K562 (cell line): ENCODE measurements at regions not wholly inside any gene's neighbourhood (a gene's known extent, or its start where the extent isn't known, plus 50 kb on each side); places are given as distances from the start of the nearest gene placed in this dataset.

ENCODE experiments used
- ATAC-seq: fragments of 200-7000 bp; cut with Tn5 transposase; 3 replicates; pipeline ENCODE4 v1.9.1; 2020; ENCODE audit warnings: moderate library complexity
- BruUV-seq: library from RNA; stranded (reverse); fragments of 400-500 nt; replicated peaks from 2 replicates; lab custom pipeline; 2021; lab: Mats Ljungman, UMichigan
- CTCF ChIA-PET: fragments of 300-600 bp; formaldehyde crosslinking; extraction: SDS; loops from one replicate; lab custom pipeline; 2021; ENCODE audit warnings: low intra/inter-chr PET ratio; lab: Yijun Ruan, JAX
- POLR2A ChIA-PET: fragments of 300-600, 350-650 bp; sonication (Branson Sonifier 250); formaldehyde crosslinking; extraction: SDS; loops from one replicate; lab custom pipeline; 2021; ENCODE audit warnings: antibody characterized with exemption, inconsistent platforms; lab: Yijun Ruan, JAX
- DNase-seq, 4 experiments: peaks; one replicate each; pipeline versions ENCODE4 v3.0.0 to v3.0.0-alpha.2; 2011 to 2018; ENCODE audit warnings: low spot score in 3 of 4, mixed read lengths in 3 of 4; ENCODE audit errors: extremely low read depth in 1 of 4
- FAIRE-seq: peaks from 2 replicates; lab custom pipeline; 2011; peaks lifted over from hg19 to GRCh38; lab: Jason Lieb, UNC
- H2AFZ ChIP-seq: 2 replicates; pipeline ENCODE4 v1.6.0; 2011; ENCODE audit warnings: low read depth, low read length, control low read depth, inconsistent platforms
- H3K27ac ChIP-seq: fragments of 200-600 bp; 3 replicates; pipeline ENCODE4 v1.8.0; 2011; ENCODE audit warnings: low read depth, mild to moderate bottlenecking, control low read depth, inconsistent platforms, low read length, moderate library complexity, mixed read lengths; ENCODE audit errors: extremely low read depth
- H3K27me3 ChIP-seq, 2 experiments: fragments of 300-600 bp in 1 of 2; 2 replicates in 1 of 2; 3 replicates in 1 of 2; pipeline versions ENCODE4 v1.6.0 to v1.8.0; 2011; ENCODE audit warnings: inconsistent platforms in 2 of 2, low read length in 2 of 2, mild to moderate bottlenecking in 1 of 2, mixed read lengths in 1 of 2, moderate library complexity in 1 of 2; ENCODE audit not compliant: control insufficient read depth in 2 of 2, insufficient read depth in 2 of 2
- H3K36me3 ChIP-seq: fragments of 300-600 bp; 3 replicates; pipeline ENCODE4 v1.8.0; 2011; ENCODE audit warnings: mild to moderate bottlenecking, low read length, inconsistent platforms; ENCODE audit not compliant: control insufficient read depth, insufficient read depth
- H3K4me1 ChIP-seq, 2 experiments: fragments of 200-600 bp in 1 of 2; replicated peaks in 1 of 2; 2 replicates in 1 of 2; 3 replicates in 1 of 2; pipeline versions ENCODE4 v1.5.1 to v1.8.0; 2011; ENCODE audit warnings: inconsistent platforms in 2 of 2, low read length in 2 of 2, mild to moderate bottlenecking in 1 of 2, mixed read lengths in 1 of 2, moderate library complexity in 1 of 2; ENCODE audit not compliant: control insufficient read depth in 2 of 2, insufficient read depth in 2 of 2
- H3K4me2 ChIP-seq: 2 replicates; pipeline ENCODE4 v1.6.1; 2011; ENCODE audit warnings: low read length, control low read depth, inconsistent platforms, mixed read lengths; ENCODE audit not compliant: insufficient read depth
- H3K4me3 ChIP-seq: fragments of 200-600 bp; sonication (generic), shearing (Covaris generic); 2 replicates; pipeline ENCODE4 v1.5.1; 2016; ENCODE audit warnings: control low read depth, inconsistent platforms
- H3K79me2 ChIP-seq: fragments of 200-600 bp; 3 replicates; pipeline ENCODE4 v1.8.0; 2011; ENCODE audit warnings: low read length, inconsistent platforms; ENCODE audit not compliant: control insufficient read depth, insufficient read depth
- H3K9ac ChIP-seq, 2 experiments: 2 replicates each; pipeline versions ENCODE4 v1.6.0 to v1.6.1; 2011; ENCODE audit warnings: low read depth in 2 of 2, low read length in 2 of 2, control low read depth in 1 of 2, inconsistent platforms in 1 of 2, mild to moderate bottlenecking in 1 of 2, mixed read lengths in 1 of 2; ENCODE audit not compliant: insufficient read depth in 1 of 2
- H3K9me1 ChIP-seq: one replicate; pipeline ENCODE4 v1.6.0; 2011; ENCODE audit warnings: inconsistent platforms, mild to moderate bottlenecking, low read length, moderate library complexity; ENCODE audit not compliant: control insufficient read depth, insufficient read depth
- H3K9me3 ChIP-seq: replicated peaks from 2 replicates; pipeline ENCODE4 v1.5.1; 2011; ENCODE audit warnings: low read depth, low read length, inconsistent platforms; ENCODE audit not compliant: control insufficient read depth, insufficient read depth
- H4K20me1 ChIP-seq: replicated peaks from 2 replicates; pipeline ENCODE4 v1.6.1; 2011; ENCODE audit warnings: low read length, inconsistent platforms, mixed read lengths; ENCODE audit not compliant: control insufficient read depth, insufficient read depth
- ARID3A ChIP-seq: IDR thresholded peaks from 2 replicates; pipeline ENCODE4 v1.6.1; 2012; ENCODE audit warnings: low read depth, low read length, improper control_type of control experiment, borderline replicate concordance
- BMI1 ChIP-seq: fragments of 150-350 bp; IDR thresholded peaks from 2 replicates; pipeline ENCODE4 v1.6.1; 2014; ENCODE audit warnings: low read length
- BRF1 ChIP-seq: IDR thresholded peaks from 3 replicates; pipeline ENCODE4 v1.6.1; 2011; ENCODE audit warnings: borderline replicate concordance, mild to moderate bottlenecking; ENCODE audit not compliant: insufficient read length; ENCODE audit errors: extremely low read depth
- CSDE1 ChIP-seq, 2 experiments: fragments of 450-650 bp; IDR thresholded peaks; 2 replicates each; pipeline ENCODE4 v1.6.1; 2016; ENCODE audit warnings: mild to moderate bottlenecking in 1 of 2
- FOXJ2 ChIP-seq: fragments of 200-800 bp; sonication (Bioruptor generic); IDR thresholded peaks from 2 replicates; pipeline ENCODE4 v1.6.1; 2016; ENCODE audit warnings: missing genetic modification characterization, missing compliant biosample characterization
- KLF1 ChIP-seq: fragments of 450-650 bp; IDR thresholded peaks from 2 replicates; pipeline ENCODE4 v1.6.1; 2016; ENCODE audit warnings: missing genetic modification characterization, missing compliant biosample characterization
- MAFF ChIP-seq: IDR thresholded peaks from 2 replicates; pipeline ENCODE4 v1.6.1; 2012; ENCODE audit warnings: low read length, improper control_type of control experiment
- MEIS2 ChIP-seq: fragments of 450-650 bp; IDR thresholded peaks from 2 replicates; pipeline ENCODE4 v1.6.1; 2014; ENCODE audit warnings: mild to moderate bottlenecking; ENCODE audit not compliant: partially characterized antibody
- NFIX ChIP-seq: fragments of 250-450 bp; sonication (Bioruptor Pico); IDR thresholded peaks from 2 replicates; pipeline ENCODE4 v1.4.0; 2020; ENCODE audit warnings: low read depth, mild to moderate bottlenecking, moderate library complexity
- NR4A1 ChIP-seq, 2 experiments: fragments of 250-450 bp in 1 of 2; fragments of 450-650 bp in 1 of 2; sonication (Bioruptor Pico) in 1 of 2; IDR thresholded peaks; 2 replicates each; pipeline versions ENCODE4 v1.4.0 to v1.6.1; 2016 to 2020; ENCODE audit warnings: mild to moderate bottlenecking in 2 of 2, missing compliant biosample characterization in 1 of 2, missing genetic modification characterization in 1 of 2, moderate library complexity in 1 of 2
- RFX1 ChIP-seq: fragments of 450-650 bp; IDR thresholded peaks from 2 replicates; pipeline ENCODE4 v1.6.1; 2016; ENCODE audit warnings: mild to moderate bottlenecking, moderate library complexity
- SREBF2 ChIP-seq: sonication (generic); formaldehyde crosslinking; IDR thresholded peaks from 2 replicates; pipeline ENCODE4 v1.4.0; 2020; ENCODE audit warnings: mild to moderate bottlenecking, missing genetic modification reagents
- TFAP4 ChIP-seq: sonication (generic); formaldehyde crosslinking; IDR thresholded peaks from 2 replicates; pipeline ENCODE4 v1.8.0; 2022; ENCODE audit warnings: missing genetic modification reagents, mild to moderate bottlenecking, moderate library complexity, borderline replicate concordance
- TRIM28 ChIP-seq: fragments of 450-650 bp; IDR thresholded peaks from 2 replicates; pipeline ENCODE4 v1.6.1; 2017
- ZNF12 ChIP-seq: sonication (generic); formaldehyde crosslinking; IDR thresholded peaks from 2 replicates; pipeline ENCODE4 v1.4.0; 2020; ENCODE audit warnings: mild to moderate bottlenecking, missing genetic modification reagents
- ZNF764 ChIP-seq: fragments of 250-450 bp; sonication (Bioruptor Pico); IDR thresholded peaks from 2 replicates; pipeline ENCODE4 v1.4.0; 2020; ENCODE audit warnings: low read depth, mild to moderate bottlenecking, moderate library complexity
- WGBS: fragments of 100-300 bp; shearing (Covaris generic); methylation state at CpG from one replicate; pipeline ENCODE4 v1.1.6; 2016; ENCODE audit warnings: low coverage, mixed read lengths; ENCODE audit not compliant: insufficient coverage; ENCODE audit errors: missing lambda C conversion rate; 5-methylcytosine and 5-hydroxymethylcytosine counted together
- in situ Hi-C: fragments of 300-500 bp; cut with MboI; formaldehyde crosslinking; loops from 4 replicates; pipeline ENCODE4 v1.15.0; 2018; ENCODE audit warnings: inconsistent platforms, mixed read lengths
- intact Hi-C: fragments of 100-400 bp; cut with micrococcal nuclease; formaldehyde crosslinking; loops from 2 replicates; pipeline ENCODE4 v1.14.2; 2022
- TF ChIP-seq, protein P1 (sequence below), 2 experiments: fragments of 450-650 bp in 1 of 2; sonication (generic) in 1 of 2; formaldehyde crosslinking in 1 of 2; IDR thresholded peaks in 1 of 2; conservative IDR thresholded peaks in 1 of 2; 2 replicates each; pipeline versions ENCODE4 v1.6.1 to v1.8.1; 2016 to 2023; ENCODE audit warnings: mild to moderate bottlenecking in 2 of 2, moderate library complexity in 2 of 2, inconsistent platforms in 1 of 2, missing genetic modification reagents in 1 of 2
- TF ChIP-seq, protein P2 (sequence below): sonication (generic); formaldehyde crosslinking; IDR thresholded peaks from 2 replicates; pipeline ENCODE4 v1.5.0; 2020; ENCODE audit warnings: missing genetic modification reagents

- Histone ChIP-seq H2AFZ (no peak overlapping the region), H3K9me3 (no peaks in the 10 kb centered on the region), H3K36me3 (no peaks in the 10 kb centered on the region), H3K9me1 (no peaks in the 10 kb centered on the region), H3K79me2 (no peaks in the 10 kb centered on the region), H4K20me1 (no peaks in the 10 kb centered on the region), H3K4me3 (no peak overlapping the region), H3K27ac (no peak overlapping the region), H3K9ac (no peak overlapping the region), H3K4me2 (no peak overlapping the region), H3K27me3 (no peaks in the 10 kb centered on the region), H3K4me1 (peaks cover 12 to 41% of the 10 kb centered on the region in 2 experiments; a peak in 4 of 5 replicates)
- DNase-seq (peak in 2 of 4 experiments; percentile 52), FAIRE-seq (no peak), ATAC-seq (no peak)
- CTCF ChIA-PET = no interaction called here
- no TSS peak for BruUV-seq
- in situ Hi-C loops (no loop called here), intact Hi-C loops (no loop called here)
- POLR2A ChIA-PET = interaction anchor here (0.7 to 5.0 kb wide), 4 partner anchors 11 to 27 kb away, joined by 3 to 29 read pairs (median 4); no protein-coding TSS in a partner anchor
- WGBS = 19% methylated on average over 4 of the region's 4 CpGs
- 0 out of 2 replicates have a peak, but pooled peaks have one; percentile 31 for TF ChIP-seq FOXJ2 (tag)
- no peak for TF ChIP-seq ZNF764 (CRISPR knock-in tag)
- no peak for TF ChIP-seq ZNF12
- peak in 1 of 2 experiments; percentile 59; a peak in 1 of 4 replicates for TF ChIP-seq CSDE1 (IDR thresholded peaks at IDR 0.05)
- TF ChIP-seq NFIX (CRISPR knock-in tag) = no peak
- no peak for TF ChIP-seq TFAP4
- TF ChIP-seq ARID3A = no peak
- peak; percentile 95 for TF ChIP-seq RFX1
- peak; percentile 32; the same call in 1 of the 2 replicates for TF ChIP-seq BMI1
- no peak for TF ChIP-seq KLF1 (tag)
- no peak for TF ChIP-seq MEIS2
- TF ChIP-seq BRF1 = no peak
- TF ChIP-seq, protein P1, sequence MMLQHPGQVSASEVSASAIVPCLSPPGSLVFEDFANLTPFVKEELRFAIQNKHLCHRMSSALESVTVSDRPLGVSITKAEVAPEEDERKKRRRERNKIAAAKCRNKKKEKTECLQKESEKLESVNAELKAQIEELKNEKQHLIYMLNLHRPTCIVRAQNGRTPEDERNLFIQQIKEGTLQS (IDR thresholded peaks at IDR 0.05) = peak; percentile 63
- TF ChIP-seq, protein P1 (CRISPR knock-in tag; conservative IDR thresholded peaks at IDR 0.05) = no peak
- TF ChIP-seq NR4A1 (CRISPR knock-in tag; IDR thresholded peaks at IDR 0.05) = no peak
- TF ChIP-seq NR4A1 (tag; IDR thresholded peaks at IDR 0.05) = no peak
- TF ChIP-seq, protein P2, sequence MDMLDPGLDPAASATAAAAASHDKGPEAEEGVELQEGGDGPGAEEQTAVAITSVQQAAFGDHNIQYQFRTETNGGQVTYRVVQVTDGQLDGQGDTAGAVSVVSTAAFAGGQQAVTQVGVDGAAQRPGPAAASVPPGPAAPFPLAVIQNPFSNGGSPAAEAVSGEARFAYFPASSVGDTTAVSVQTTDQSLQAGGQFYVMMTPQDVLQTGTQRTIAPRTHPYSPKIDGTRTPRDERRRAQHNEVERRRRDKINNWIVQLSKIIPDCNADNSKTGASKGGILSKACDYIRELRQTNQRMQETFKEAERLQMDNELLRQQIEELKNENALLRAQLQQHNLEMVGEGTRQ (CRISPR knock-in tag) = no peak
- no peak for TF ChIP-seq TRIM28
- TF ChIP-seq MAFF = no peak
- TF ChIP-seq SREBF2 (CRISPR knock-in tag) = no peak
Observed at GRCh38 chr1:201637282-201638079, 98.6 kb downstream of the NAV1 start.
